Transverse colon (tissue), 4 donors: ENCODE measurements at regions not wholly inside any gene's neighbourhood (a gene's known extent, or its start where the extent isn't known, plus 50 kb on each side); places are given as distances from the start of the nearest gene placed in this dataset.

Experiments used
- DNase-seq: peaks from one replicate; pipeline ENCODE4 v3.0.0-alpha.2; 2019
- H3K27ac ChIP-seq, 4 donors: fragments of 200-600 bp; sonication (generic); 2 replicates each; pipeline ENCODE4 v1.5.1; 2016 to 2018; ENCODE audit warnings: inconsistent platforms in 4 of 4
- H3K27me3 ChIP-seq: fragments of 200-600 bp; sonication (generic); 2 replicates; pipeline ENCODE4 v1.5.1; 2017; ENCODE audit warnings: inconsistent platforms
- H3K36me3 ChIP-seq, 4 donors: fragments of 200-600 bp; sonication (generic); 2 replicates each; pipeline ENCODE4 v1.5.1; 2017 to 2019; ENCODE audit warnings: inconsistent platforms in 4 of 4
- H3K4me1 ChIP-seq, 4 donors: fragments of 200-600 bp; sonication (generic); 2 replicates each; pipeline ENCODE4 v1.5.1; 2017 to 2020; ENCODE audit warnings: inconsistent platforms in 4 of 4
- H3K4me3 ChIP-seq, 4 donors: fragments of 200-600 bp; sonication (generic); 1 replicate in 1 of 4; 2 replicates in 3 of 4; pipeline versions ENCODE4 v1.5.1 to v1.6.1; 2017 to 2019; ENCODE audit warnings: inconsistent platforms in 4 of 4
- H3K9me3 ChIP-seq, 2 donors: fragments of 200-600 bp; sonication (generic); 2 replicates each; pipeline ENCODE4 v1.5.1; 2017 to 2019; ENCODE audit warnings: inconsistent platforms in 2 of 2
- EP300 ChIP-seq: sonication (generic); formaldehyde crosslinking; IDR thresholded peaks from one replicate; pipeline ENCODE4 v1.6.1; 2017; ENCODE audit warnings: antibody characterized with exemption, low read depth
- POLR2A ChIP-seq: fragments of 450-650 bp; IDR thresholded peaks from one replicate; pipeline ENCODE4 v1.6.1; 2016; ENCODE audit warnings: antibody characterized with exemption, mild to moderate bottlenecking, moderate library complexity
- POLR2AphosphoS5 ChIP-seq, 3 donors: sonication (generic); formaldehyde crosslinking; IDR thresholded peaks; one replicate each; pipeline ENCODE4 v1.6.1; 2016; ENCODE audit warnings: antibody characterized with exemption in 3 of 3
- WGBS, 2 donors: methylation state at CpG; one replicate each; pipeline ENCODE4 v1.1.5; 2018; ENCODE audit warnings: low coverage in 1 of 2; 5-methylcytosine and 5-hydroxymethylcytosine counted together
- in situ Hi-C, 4 donors: fragments of 200-750 bp; cut with MboI; loops; one replicate each; pipeline versions ENCODE4 v1.15.0 to v1.15.1; 2017; ENCODE audit warnings: low sequenced_read_pairs in 3 of 4, low pct_ligation_motif_present in 1 of 4, low pct_unique_long_range_greater_than_20kb in 1 of 4
- intact Hi-C: fragments of 100-400 bp; cut with DNase I; formaldehyde crosslinking; loops from one replicate; pipeline ENCODE4 v1.15.1; 2023; ENCODE audit warnings: low total_unique reads
- TF ChIP-seq, protein P1 (sequence below), 5 experiments: fragments of 200-600 bp in 3 of 5; fragments of 450-650 bp in 2 of 5; sonication (generic) in 3 of 5; IDR thresholded peaks; 1 replicate in 2 of 5; 2 replicates in 3 of 5; pipeline ENCODE4 v1.5.1; 2016 to 2017; ENCODE audit warnings: antibody characterized with exemption in 5 of 5, inconsistent platforms in 3 of 5, mild to moderate bottlenecking in 2 of 5, moderate library complexity in 1 of 5

DNA sequence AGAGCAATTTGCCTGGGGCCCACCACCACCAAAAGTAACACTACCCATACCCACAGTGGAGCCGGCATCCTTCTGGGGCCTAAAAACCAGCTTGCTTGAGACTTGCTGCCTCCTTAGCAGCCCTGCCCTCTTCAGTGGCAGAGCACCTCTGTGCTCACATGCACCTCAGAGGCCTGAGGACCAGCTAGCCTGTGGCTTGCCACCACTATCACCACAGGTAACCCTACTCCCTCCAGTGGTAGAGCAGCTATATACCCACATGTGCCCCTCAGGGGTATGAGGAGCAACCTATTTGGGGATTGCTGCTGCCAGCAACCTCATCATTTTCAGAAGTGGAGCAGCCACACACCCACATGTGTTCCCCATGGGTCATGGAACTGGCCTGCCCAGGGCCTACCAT is 111.4 kb upstream of the SPRY2 start:
- Histone ChIP-seq H3K9me3 (no peaks in the 10 kb centered on the region), H3K36me3 (no peaks in the 10 kb centered on the region), H3K27ac (no peak overlapping the region), H3K27me3 (no peaks in the 10 kb centered on the region), H3K4me1 (no peaks in the 10 kb centered on the region), H3K4me3 (no peak overlapping the region)
- intact Hi-C loops = loop anchor here (10.0 kb wide), 1 partner anchor 923 kb away; no protein-coding TSS in a partner anchor
- in situ Hi-C loops = no loop called here
- TF ChIP-seq EP300 = no peak
- no peak for TF ChIP-seq POLR2AphosphoS5 (IDR thresholded peaks at IDR 0.05)
- TF ChIP-seq, protein P1, sequence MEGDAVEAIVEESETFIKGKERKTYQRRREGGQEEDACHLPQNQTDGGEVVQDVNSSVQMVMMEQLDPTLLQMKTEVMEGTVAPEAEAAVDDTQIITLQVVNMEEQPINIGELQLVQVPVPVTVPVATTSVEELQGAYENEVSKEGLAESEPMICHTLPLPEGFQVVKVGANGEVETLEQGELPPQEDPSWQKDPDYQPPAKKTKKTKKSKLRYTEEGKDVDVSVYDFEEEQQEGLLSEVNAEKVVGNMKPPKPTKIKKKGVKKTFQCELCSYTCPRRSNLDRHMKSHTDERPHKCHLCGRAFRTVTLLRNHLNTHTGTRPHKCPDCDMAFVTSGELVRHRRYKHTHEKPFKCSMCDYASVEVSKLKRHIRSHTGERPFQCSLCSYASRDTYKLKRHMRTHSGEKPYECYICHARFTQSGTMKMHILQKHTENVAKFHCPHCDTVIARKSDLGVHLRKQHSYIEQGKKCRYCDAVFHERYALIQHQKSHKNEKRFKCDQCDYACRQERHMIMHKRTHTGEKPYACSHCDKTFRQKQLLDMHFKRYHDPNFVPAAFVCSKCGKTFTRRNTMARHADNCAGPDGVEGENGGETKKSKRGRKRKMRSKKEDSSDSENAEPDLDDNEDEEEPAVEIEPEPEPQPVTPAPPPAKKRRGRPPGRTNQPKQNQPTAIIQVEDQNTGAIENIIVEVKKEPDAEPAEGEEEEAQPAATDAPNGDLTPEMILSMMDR (IDR thresholded peaks at IDR 0.05) = no peak
- TF ChIP-seq POLR2A = no peak
- no peak for DNase-seq
- WGBS, 2 donors = 100% methylated on average over 1 of the region's 1 CpG; no CpG with 5 or more reads in 1 of the 2 donors

- no peak for TF ChIP-seq POLR2AphosphoS5 (IDR thresholded peaks at IDR 0.05)
- TF ChIP-seq POLR2A = no peak
- TF ChIP-seq EP300 = no peak
- TF ChIP-seq, protein P1 (IDR thresholded peaks at IDR 0.05) = no peak
- 78 to 100% methylated on average over 2 of the region's 2 CpGs for WGBS, 2 donors
Measured at GRCh38 chr13:80451641-80452040, 110.7 kb upstream of the SPRY2 start.

GRCh38 chr13:80450386-80450785 is 109.5 kb upstream of the SPRY2 start:
- Histone ChIP-seq H3K4me3 (no peak overlapping the region), H3K9me3 (no peaks in the 10 kb centered on the region), H3K4me1 (no peaks in the 10 kb centered on the region), H3K27ac (no peak overlapping the region), H3K27me3 (no peaks in the 10 kb centered on the region), H3K36me3 (no peaks in the 10 kb centered on the region)
- in situ Hi-C loops (no loop called here), intact Hi-C loops (loop anchor here (10.0 kb wide), 1 partner anchor 924 kb away; no protein-coding TSS in a partner anchor)
- TF ChIP-seq POLR2AphosphoS5 (IDR thresholded peaks at IDR 0.05) = no peak
- no peak for TF ChIP-seq EP300
- no peak for TF ChIP-seq POLR2A
- TF ChIP-seq, protein P1 (IDR thresholded peaks at IDR 0.05) = no peak
- no peak for DNase-seq

More at GRCh38 chr13:80451641-80452040, 110.7 kb upstream of the SPRY2 start:
- intact Hi-C loops (loop anchor here (10.0 kb wide), 1 partner anchor 923 kb away; no protein-coding TSS in a partner anchor), in situ Hi-C loops (no loop called here)
- no peak for DNase-seq
- H3K4me3 ChIP-seq = no peak overlapping the region
- no peaks in the 10 kb centered on the region for H3K36me3 ChIP-seq
- H3K4me1 ChIP-seq = no peaks in the 10 kb centered on the region
- H3K27me3 ChIP-seq = no peaks in the 10 kb centered on the region
- H3K9me3 ChIP-seq = no peaks in the 10 kb centered on the region
- no peak overlapping the region for H3K27ac ChIP-seq

- H3K36me3 ChIP-seq = no peaks in the 10 kb centered on the region
- H3K4me1 ChIP-seq = no peaks in the 10 kb centered on the region
- in situ Hi-C loops = no loop called here
- H3K27me3 ChIP-seq = no peaks in the 10 kb centered on the region
- H3K27ac ChIP-seq = no peak overlapping the region
- no peaks in the 10 kb centered on the region for H3K9me3 ChIP-seq
- no peak overlapping the region for H3K4me3 ChIP-seq
- no peak for DNase-seq
- intact Hi-C loops = no loop called here
- TF ChIP-seq POLR2AphosphoS5 (IDR thresholded peaks at IDR 0.05) = no peak
- no peak for TF ChIP-seq EP300
- no peak for TF ChIP-seq POLR2A
- TF ChIP-seq, protein P1 (IDR thresholded peaks at IDR 0.05) = no peak
- 82 to 85% methylated on average over 2 of the region's 2 CpGs for WGBS, 2 donors
Measured at GRCh38 chr13:80448725-80449124, 107.8 kb upstream of the SPRY2 start.
